Cardiac muscle cell (in vitro differentiated cells and primary cell): ENCODE measurements at regions not wholly inside any gene's neighbourhood (a gene's known extent, or its start where the extent isn't known, plus 50 kb on each side); places are given as distances from the start of the nearest gene placed in this dataset.

Experiments
- DNase-seq, 2 donors: peaks; one replicate each; pipeline versions ENCODE4 v3.0.0 to v3.0.0-alpha.2; 2010 to 2017; ENCODE audit warnings: low read depth in 1 of 2, low spot score in 1 of 2
- H3K27ac ChIP-seq: fragments of 200-600 bp; sonication (generic); 2 replicates; pipeline ENCODE4 v1.5.1; 2016
- H3K27me3 ChIP-seq: fragments of 200-600 bp; sonication (generic); 2 replicates; pipeline ENCODE4 v1.6.0; 2016; ENCODE audit warnings: control low read depth
- H3K36me3 ChIP-seq: fragments of 200-600 bp; sonication (generic); 2 replicates; pipeline ENCODE4 v1.5.1; 2016; ENCODE audit warnings: control low read depth
- H3K4me1 ChIP-seq: fragments of 200-600 bp; sonication (generic); 2 replicates; pipeline ENCODE4 v1.8.1; 2017; ENCODE audit warnings: low read depth, mild to moderate bottlenecking, mixed run types
- H3K4me3 ChIP-seq: fragments of 200-600 bp; sonication (generic); 2 replicates; pipeline ENCODE4 v1.5.1; 2016; ENCODE audit warnings: mild to moderate bottlenecking
- H3K9me3 ChIP-seq: fragments of 200-600 bp; sonication (generic); 2 replicates; pipeline ENCODE4 v1.5.1; 2017; ENCODE audit warnings: low read depth, mild to moderate bottlenecking, control low read depth
- CTCF ChIP-seq: IDR thresholded peaks from 2 replicates; pipeline ENCODE4 v1.5.1; 2012; ENCODE audit warnings: low read depth, mild to moderate bottlenecking, low read length

DNA sequence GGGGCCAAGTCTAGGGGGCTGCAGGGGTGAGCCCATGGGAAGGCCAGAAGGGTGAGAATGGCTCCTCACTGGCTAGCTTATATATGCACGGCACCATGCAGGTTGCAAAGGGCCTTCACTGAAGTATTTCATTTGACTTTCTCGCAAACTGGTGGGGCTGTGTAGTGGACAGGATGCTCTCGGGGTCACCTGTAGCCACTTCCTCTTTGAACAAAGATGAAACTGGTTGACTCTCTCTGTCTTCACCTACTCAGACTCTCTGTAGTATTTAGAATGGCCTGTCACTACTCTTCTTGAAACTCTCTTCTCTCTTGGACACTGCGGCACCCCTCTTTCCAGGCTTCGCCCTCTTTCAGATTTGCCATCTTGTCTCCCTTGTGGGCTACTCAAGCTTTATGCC, 560.5 kb downstream of the PKHD1 start:
- Histone ChIP-seq H3K9me3 (no peaks in the 10 kb centered on the region), H3K4me3 (no peak overlapping the region), H3K36me3 (no peaks in the 10 kb centered on the region), H3K27ac (no peak overlapping the region), H3K4me1 (no peaks in the 10 kb centered on the region), H3K27me3 (no peaks in the 10 kb centered on the region)
- no peak for TF ChIP-seq CTCF
- DNase-seq: no peak

DNA sequence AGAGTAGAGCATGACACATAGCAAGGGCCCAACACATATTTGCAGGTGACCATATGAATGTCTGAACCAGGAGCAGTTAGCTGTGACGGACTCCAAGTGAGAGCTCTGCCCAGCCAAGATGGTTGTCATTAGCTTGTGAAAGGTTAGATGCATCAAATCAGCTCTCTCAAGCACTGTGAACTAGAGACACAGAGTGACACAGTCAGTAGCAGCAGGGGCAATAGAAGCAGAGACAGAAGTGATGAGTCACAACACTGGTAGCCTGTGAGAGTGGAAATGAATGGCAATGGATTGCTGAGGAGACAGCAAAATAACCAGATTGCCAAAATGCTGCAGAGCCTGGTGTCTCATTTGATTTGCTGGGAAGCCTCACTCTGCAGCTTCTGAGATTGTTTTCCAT, 558.9 kb downstream of the PKHD1 start:
- Histone ChIP-seq H3K4me1 (no peaks in the 10 kb centered on the region), H3K27ac (no peak overlapping the region), H3K27me3 (no peaks in the 10 kb centered on the region), H3K9me3 (no peaks in the 10 kb centered on the region), H3K36me3 (no peaks in the 10 kb centered on the region), H3K4me3 (no peak overlapping the region)
- TF ChIP-seq CTCF: no peak
- no peak for DNase-seq

DNA sequence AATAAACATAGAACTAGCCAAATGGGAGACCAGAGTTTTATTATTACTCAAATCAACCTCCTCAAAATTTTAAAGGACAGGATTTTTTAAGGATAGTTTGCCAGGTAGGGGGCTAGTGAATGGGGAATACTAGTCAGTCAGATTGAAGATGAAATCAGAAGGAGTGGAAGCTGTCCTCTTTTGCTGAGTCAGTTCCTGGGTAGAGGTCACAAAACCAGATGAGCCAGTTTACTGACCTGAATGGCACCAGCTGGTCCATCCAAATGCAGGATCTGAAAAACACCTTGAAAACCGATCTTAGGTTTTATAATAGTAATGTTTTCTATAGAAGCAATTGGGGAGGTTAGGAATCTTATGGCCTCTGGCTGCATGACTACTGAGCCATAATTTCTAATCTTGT, 558.2 kb downstream of the PKHD1 start:
- TF ChIP-seq CTCF: no peak
- no peak for DNase-seq
- no peaks in the 10 kb centered on the region for H3K36me3 ChIP-seq
- no peaks in the 10 kb centered on the region for H3K9me3 ChIP-seq
- no peak overlapping the region for H3K27ac ChIP-seq
- no peaks in the 10 kb centered on the region for H3K4me1 ChIP-seq
- H3K27me3 ChIP-seq: no peaks in the 10 kb centered on the region
- no peak overlapping the region for H3K4me3 ChIP-seq

GRCh38 chr6:51531623-51532022, 555.8 kb downstream of the PKHD1 start:
- no peak for TF ChIP-seq CTCF
- no peaks in the 10 kb centered on the region for H3K4me1 ChIP-seq
- no peaks in the 10 kb centered on the region for H3K36me3 ChIP-seq
- no peak overlapping the region for H3K4me3 ChIP-seq
- H3K27me3 ChIP-seq: no peaks in the 10 kb centered on the region
- no peaks in the 10 kb centered on the region for H3K9me3 ChIP-seq
- no peak for DNase-seq
- H3K27ac ChIP-seq: no peak overlapping the region

GRCh38 chr6:51533962-51534361, 553.5 kb downstream of the PKHD1 start:
- Histone ChIP-seq H3K36me3 (no peaks in the 10 kb centered on the region), H3K27me3 (no peaks in the 10 kb centered on the region), H3K4me1 (no peaks in the 10 kb centered on the region), H3K9me3 (no peaks in the 10 kb centered on the region), H3K4me3 (no peak overlapping the region), H3K27ac (no peak overlapping the region)
- TF ChIP-seq CTCF: no peak
- no peak for DNase-seq

DNA sequence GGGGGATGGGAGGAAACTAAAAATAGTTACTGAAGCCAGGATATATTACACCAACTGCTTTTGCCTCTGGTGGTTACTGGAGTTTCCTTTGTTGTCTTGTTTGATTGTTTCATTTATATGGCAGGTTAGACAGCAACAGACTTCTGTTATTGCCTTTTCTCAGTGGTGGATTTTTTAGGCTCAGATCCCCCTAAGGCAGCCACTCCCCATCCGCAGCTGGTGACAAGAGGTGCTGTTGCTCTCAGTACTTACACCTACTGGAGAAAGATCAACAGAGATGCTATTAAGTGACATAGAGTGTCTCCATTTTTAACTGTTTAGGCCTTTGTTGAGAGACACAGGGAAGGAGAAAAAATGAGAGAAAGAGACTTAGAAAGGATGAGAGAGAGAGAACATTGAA, 552.1 kb downstream of the PKHD1 start:
- Histone ChIP-seq H3K4me1 (no peaks in the 10 kb centered on the region), H3K27me3 (no peaks in the 10 kb centered on the region), H3K4me3 (no peak overlapping the region), H3K9me3 (no peaks in the 10 kb centered on the region), H3K27ac (no peak overlapping the region), H3K36me3 (no peaks in the 10 kb centered on the region)
- no peak for TF ChIP-seq CTCF
- DNase-seq: no peak
